ENCODE measurements at regions not wholly inside any gene's neighbourhood (a gene's known extent, or its start where the extent isn't known, plus 50 kb on each side); places are given as distances from the start of the nearest gene placed in this dataset.

DNA sequence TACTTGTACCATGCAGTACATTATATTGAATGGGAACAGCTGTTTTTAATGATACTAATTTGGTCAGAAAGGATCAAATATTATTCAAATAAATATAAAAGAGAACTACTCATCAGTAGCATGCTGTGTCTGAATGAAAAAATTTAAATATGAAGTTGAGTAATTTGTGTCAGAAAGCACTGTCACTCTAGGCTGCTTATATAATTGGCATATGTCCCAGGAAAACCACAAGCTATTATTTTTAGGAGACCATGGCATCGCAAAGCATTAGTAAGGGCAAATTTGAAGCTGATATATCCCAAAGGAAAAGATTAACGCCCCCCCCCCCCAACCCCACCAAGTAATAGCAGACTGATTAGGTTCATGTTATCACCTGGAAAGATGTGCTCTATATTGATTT lies 388.5 kb upstream of the SPANXN4 start:
- no peak for DNase-seq (ENCODE audit: low spot score)
- POLR2A ChIA-PET = no interaction called here
- Histone ChIP-seq H2AFZ (ENCODE audit: low read length) (no peak overlapping the region), H3K27me3 (ENCODE audit: control insufficient read depth in 1 of 2, insufficient read depth in 2 of 2, low read length in 2 of 2) (no peaks in the 10 kb centered on the region), H3K9ac (ENCODE audit: insufficient read depth, low read depth, low read length) (no peak overlapping the region), H3K4me2 (ENCODE audit: low read depth, low read length) (no peak overlapping the region), H3K4me3 (replicated peaks in 1 of 3; ENCODE audit: insufficient read depth in 1 of 3, low read depth in 2 of 3, low read length in 3 of 3) (no peak overlapping the region), H3K27ac (ENCODE audit: extremely low read length, insufficient read depth, low read length) (no peak overlapping the region), H3K79me2 (ENCODE audit: insufficient read depth, low read length) (no peaks in the 10 kb centered on the region), H3K4me1 (ENCODE audit: insufficient read depth, low read length) (no peaks in the 10 kb centered on the region), H3K9me3 (ENCODE audit: low read length) (peaks cover 49% of the 10 kb centered on the region), H3K36me3 (replicated peaks in 1 of 2; ENCODE audit: control insufficient read depth in 1 of 2, insufficient read depth in 2 of 2, low read length in 2 of 2) (no peaks in the 10 kb centered on the region), H4K20me1 (ENCODE audit: insufficient read depth, low read length) (no peaks in the 10 kb centered on the region)
- no peak for FAIRE-seq
- intact Hi-C loops (cut with micrococcal nuclease; ENCODE audit: unreplicated experiment) (no loop called here), in situ Hi-C loops (cut with HindIII; ENCODE audit: extremely low pct_ligation_motif_present, low pct_unique_long_range_greater_than_20kb) (no loop called here)
- no TSS peak for BruUV-seq (replicated peaks)
- CTCF ChIA-PET (ENCODE audit: low intra/inter-chr PET ratio, low total read pairs) = no interaction called here
- no peak for TF ChIP-seq CREB1 (IDR thresholded peaks at IDR 0.05)
- no peak for TF ChIP-seq CREB1 (CRISPR knock-in tag; IDR thresholded peaks at IDR 0.05)
- TF ChIP-seq ZNF543 (CRISPR knock-in tag; IDR thresholded peaks at IDR 0.05) = no peak
- no peak for TF ChIP-seq ZFP62 (CRISPR knock-in tag; IDR thresholded peaks at IDR 0.05)
- TF ChIP-seq ZNF329 (CRISPR knock-in tag; IDR thresholded peaks at IDR 0.05; ENCODE audit: low read depth) = no peak
- TF ChIP-seq, protein P1, sequence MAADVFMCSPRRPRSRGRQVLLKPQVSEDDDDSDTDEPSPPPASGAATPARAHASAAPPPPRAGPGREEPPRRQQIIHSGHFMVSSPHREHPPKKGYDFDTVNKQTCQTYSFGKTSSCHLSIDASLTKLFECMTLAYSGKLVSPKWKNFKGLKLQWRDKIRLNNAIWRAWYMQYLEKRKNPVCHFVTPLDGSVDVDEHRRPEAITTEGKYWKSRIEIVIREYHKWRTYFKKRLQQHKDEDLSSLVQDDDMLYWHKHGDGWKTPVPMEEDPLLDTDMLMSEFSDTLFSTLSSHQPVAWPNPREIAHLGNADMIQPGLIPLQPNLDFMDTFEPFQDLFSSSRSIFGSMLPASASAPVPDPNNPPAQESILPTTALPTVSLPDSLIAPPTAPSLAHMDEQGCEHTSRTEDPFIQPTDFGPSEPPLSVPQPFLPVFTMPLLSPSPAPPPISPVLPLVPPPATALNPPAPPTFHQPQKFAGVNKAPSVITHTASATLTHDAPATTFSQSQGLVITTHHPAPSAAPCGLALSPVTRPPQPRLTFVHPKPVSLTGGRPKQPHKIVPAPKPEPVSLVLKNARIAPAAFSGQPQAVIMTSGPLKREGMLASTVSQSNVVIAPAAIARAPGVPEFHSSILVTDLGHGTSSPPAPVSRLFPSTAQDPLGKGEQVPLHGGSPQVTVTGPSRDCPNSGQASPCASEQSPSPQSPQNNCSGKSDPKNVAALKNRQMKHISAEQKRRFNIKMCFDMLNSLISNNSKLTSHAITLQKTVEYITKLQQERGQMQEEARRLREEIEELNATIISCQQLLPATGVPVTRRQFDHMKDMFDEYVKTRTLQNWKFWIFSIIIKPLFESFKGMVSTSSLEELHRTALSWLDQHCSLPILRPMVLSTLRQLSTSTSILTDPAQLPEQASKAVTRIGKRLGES (CRISPR knock-in tag; IDR thresholded peaks at IDR 0.05; ENCODE audit: borderline replicate concordance) = no peak
- no peak for TF ChIP-seq SOX5 (CRISPR knock-in tag; IDR thresholded peaks at IDR 0.05; ENCODE audit: borderline replicate concordance)
- TF ChIP-seq ESRRA (CRISPR knock-in tag; IDR thresholded peaks at IDR 0.05; ENCODE audit: low read depth) = no peak
- TF ChIP-seq, protein P2, sequence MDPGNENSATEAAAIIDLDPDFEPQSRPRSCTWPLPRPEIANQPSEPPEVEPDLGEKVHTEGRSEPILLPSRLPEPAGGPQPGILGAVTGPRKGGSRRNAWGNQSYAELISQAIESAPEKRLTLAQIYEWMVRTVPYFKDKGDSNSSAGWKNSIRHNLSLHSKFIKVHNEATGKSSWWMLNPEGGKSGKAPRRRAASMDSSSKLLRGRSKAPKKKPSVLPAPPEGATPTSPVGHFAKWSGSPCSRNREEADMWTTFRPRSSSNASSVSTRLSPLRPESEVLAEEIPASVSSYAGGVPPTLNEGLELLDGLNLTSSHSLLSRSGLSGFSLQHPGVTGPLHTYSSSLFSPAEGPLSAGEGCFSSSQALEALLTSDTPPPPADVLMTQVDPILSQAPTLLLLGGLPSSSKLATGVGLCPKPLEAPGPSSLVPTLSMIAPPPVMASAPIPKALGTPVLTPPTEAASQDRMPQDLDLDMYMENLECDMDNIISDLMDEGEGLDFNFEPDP (CRISPR knock-in tag; conservative IDR thresholded peaks at IDR 0.05) = no peak
- TF ChIP-seq SATB2 (CRISPR knock-in tag; IDR thresholded peaks at IDR 0.05) = no peak
- no peak for TF ChIP-seq JUNB (CRISPR knock-in tag; IDR thresholded peaks at IDR 0.05; ENCODE audit: borderline replicate concordance)
- no peak for TF ChIP-seq ZNF790 (CRISPR knock-in tag; IDR thresholded peaks at IDR 0.05; ENCODE audit: borderline replicate concordance)
- TF ChIP-seq, protein P3, sequence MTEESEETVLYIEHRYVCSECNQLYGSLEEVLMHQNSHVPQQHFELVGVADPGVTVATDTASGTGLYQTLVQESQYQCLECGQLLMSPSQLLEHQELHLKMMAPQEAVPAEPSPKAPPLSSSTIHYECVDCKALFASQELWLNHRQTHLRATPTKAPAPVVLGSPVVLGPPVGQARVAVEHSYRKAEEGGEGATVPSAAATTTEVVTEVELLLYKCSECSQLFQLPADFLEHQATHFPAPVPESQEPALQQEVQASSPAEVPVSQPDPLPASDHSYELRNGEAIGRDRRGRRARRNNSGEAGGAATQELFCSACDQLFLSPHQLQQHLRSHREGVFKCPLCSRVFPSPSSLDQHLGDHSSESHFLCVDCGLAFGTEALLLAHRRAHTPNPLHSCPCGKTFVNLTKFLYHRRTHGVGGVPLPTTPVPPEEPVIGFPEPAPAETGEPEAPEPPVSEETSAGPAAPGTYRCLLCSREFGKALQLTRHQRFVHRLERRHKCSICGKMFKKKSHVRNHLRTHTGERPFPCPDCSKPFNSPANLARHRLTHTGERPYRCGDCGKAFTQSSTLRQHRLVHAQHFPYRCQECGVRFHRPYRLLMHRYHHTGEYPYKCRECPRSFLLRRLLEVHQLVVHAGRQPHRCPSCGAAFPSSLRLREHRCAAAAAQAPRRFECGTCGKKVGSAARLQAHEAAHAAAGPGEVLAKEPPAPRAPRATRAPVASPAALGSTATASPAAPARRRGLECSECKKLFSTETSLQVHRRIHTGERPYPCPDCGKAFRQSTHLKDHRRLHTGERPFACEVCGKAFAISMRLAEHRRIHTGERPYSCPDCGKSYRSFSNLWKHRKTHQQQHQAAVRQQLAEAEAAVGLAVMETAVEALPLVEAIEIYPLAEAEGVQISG (CRISPR knock-in tag; IDR thresholded peaks at IDR 0.05) = no peak
- TF ChIP-seq ASH2L (IDR thresholded peaks at IDR 0.05; ENCODE audit: insufficient read length, low read depth, low read length) = no peak
- no peak for TF ChIP-seq MZF1 (CRISPR knock-in tag; IDR thresholded peaks at IDR 0.05; ENCODE audit: borderline replicate concordance)
- no peak for ATAC-seq
- 25% methylated on average over 1 of the region's 2 CpGs for WGBS (ENCODE audit: low lambda C conversion rate)

All from HepG2 (cell line).